KMS-11 (cell line): ENCODE measurements at regions not wholly inside any gene's neighbourhood (a gene's known extent, or its start where the extent isn't known, plus 50 kb on each side); places are given as distances from the start of the nearest gene placed in this dataset.

Experiments used
- H2AFZ ChIP-seq: fragments of 200-600 bp; sonication (generic); 2 replicates; pipeline ENCODE4 v1.6.1; 2016; ENCODE audit warnings: antibody characterized with exemption, mixed run types, low read depth
- H3K27ac ChIP-seq: fragments of 200-600 bp; sonication (generic); 2 replicates; pipeline ENCODE4 v1.6.1; 2016; ENCODE audit warnings: mild to moderate bottlenecking, mixed run types
- H3K27me3 ChIP-seq: fragments of 200-600 bp; sonication (generic); 2 replicates; pipeline ENCODE4 v1.6.1; 2017; ENCODE audit warnings: mild to moderate bottlenecking, low read depth, mixed run types, moderate library complexity; ENCODE audit not compliant: insufficient read depth
- H3K36me3 ChIP-seq: fragments of 200-600 bp; sonication (generic); 2 replicates; pipeline ENCODE4 v1.6.1; 2017; ENCODE audit warnings: mild to moderate bottlenecking, mixed run types; ENCODE audit not compliant: insufficient read depth
- H3K4me1 ChIP-seq: fragments of 200-600 bp; sonication (generic); 2 replicates; pipeline ENCODE4 v1.6.1; 2016; ENCODE audit warnings: mild to moderate bottlenecking, low read depth, mixed run types; ENCODE audit not compliant: poor library complexity, severe bottlenecking
- H3K4me2 ChIP-seq: fragments of 200-600 bp; sonication (generic); 2 replicates; pipeline ENCODE4 v1.7.0; 2016; ENCODE audit warnings: mild to moderate bottlenecking, mixed run types
- H3K4me3 ChIP-seq: fragments of 200-600 bp; sonication (generic); IDR thresholded peaks from 2 replicates; pipeline ENCODE4 v1.6.1; 2017; ENCODE audit warnings: low read depth, low read length, mixed read lengths; ENCODE audit not compliant: insufficient read depth
- H3K79me2 ChIP-seq: fragments of 200-600 bp; sonication (generic); 2 replicates; pipeline ENCODE4 v1.6.1; 2016; ENCODE audit warnings: low read depth, mixed run types; ENCODE audit not compliant: insufficient read depth
- H3K9ac ChIP-seq: fragments of 200-600 bp; sonication (generic); 2 replicates; pipeline ENCODE4 v1.6.1; 2016; ENCODE audit warnings: mild to moderate bottlenecking, mixed run types
- H4K20me1 ChIP-seq: fragments of 200-600 bp; sonication (generic); 2 replicates; pipeline ENCODE4 v1.6.1; 2016; ENCODE audit warnings: mild to moderate bottlenecking, mixed run types; ENCODE audit not compliant: insufficient read depth
- CTCF ChIP-seq: fragments of 200-600 bp; sonication (generic); conservative IDR thresholded peaks from 2 replicates; pipeline ENCODE4 v1.6.1; 2017; ENCODE audit warnings: low read depth, mild to moderate bottlenecking, antibody characterized with exemption, low read length, moderate library complexity, mixed read lengths

- Histone ChIP-seq H2AFZ (no peak overlapping the region), H3K9ac (no peak overlapping the region), H3K4me3 (no peak overlapping the region), H4K20me1 (no peaks in the 10 kb centered on the region), H3K79me2 (no peaks in the 10 kb centered on the region), H3K4me2 (no peak overlapping the region), H3K27me3 (0 out of 2 replicates have a peak, but pooled peaks cover 2% of the 10 kb centered on the region), H3K4me1 (no peaks in the 10 kb centered on the region), H3K36me3 (no peaks in the 10 kb centered on the region), H3K27ac (no peak overlapping the region)
- no peak for TF ChIP-seq CTCF
Measured at GRCh38 chr3:105255350-105255749, 111.4 kb upstream of the ALCAM start.

- Histone ChIP-seq H3K36me3 (no peaks in the 10 kb centered on the region), H3K4me1 (no peaks in the 10 kb centered on the region), H3K79me2 (no peaks in the 10 kb centered on the region), H3K4me2 (no peak overlapping the region), H3K27me3 (0 out of 2 replicates have a peak, but pooled peaks cover 2% of the 10 kb centered on the region), H4K20me1 (no peaks in the 10 kb centered on the region), H2AFZ (no peak overlapping the region), H3K4me3 (no peak overlapping the region), H3K9ac (no peak overlapping the region), H3K27ac (no peak overlapping the region)
- TF ChIP-seq CTCF = no peak
Measured at GRCh38 chr3:105259496-105259895, 107.2 kb upstream of the ALCAM start.

- H3K4me2 ChIP-seq = no peak overlapping the region
- H3K79me2 ChIP-seq = no peaks in the 10 kb centered on the region
- no peak overlapping the region for H3K4me3 ChIP-seq
- no peaks in the 10 kb centered on the region for H4K20me1 ChIP-seq
- H3K4me1 ChIP-seq = no peaks in the 10 kb centered on the region
- H3K36me3 ChIP-seq = no peaks in the 10 kb centered on the region
- no peak for TF ChIP-seq CTCF
- H3K27ac ChIP-seq = no peak overlapping the region
- no peak overlapping the region for H3K9ac ChIP-seq
- 0 out of 2 replicates have a peak, but pooled peaks cover 2% of the 10 kb centered on the region for H3K27me3 ChIP-seq
- H2AFZ ChIP-seq = no peak overlapping the region
Measured at GRCh38 chr3:105260385-105260784, 106.3 kb upstream of the ALCAM start.

- no peak for TF ChIP-seq CTCF
- Histone ChIP-seq H3K79me2 (no peaks in the 10 kb centered on the region), H3K27ac (no peak overlapping the region), H3K4me1 (no peaks in the 10 kb centered on the region), H3K4me2 (no peak overlapping the region), H2AFZ (no peak overlapping the region), H3K4me3 (no peak overlapping the region), H3K9ac (no peak overlapping the region), H3K27me3 (no peaks in the 10 kb centered on the region), H3K36me3 (no peaks in the 10 kb centered on the region), H4K20me1 (no peaks in the 10 kb centered on the region)
Measured at GRCh38 chr3:105274536-105274935, 92.2 kb upstream of the ALCAM start.
